RWPE2 (cell line): ENCODE measurements at regions not wholly inside any gene's neighbourhood (a gene's known extent, or its start where the extent isn't known, plus 50 kb on each side); places are given as distances from the start of the nearest gene placed in this dataset.
"Not testable (repeated sequence)": the region's sequence is repeated elsewhere in the genome, so short reads cannot be mapped to it uniquely, and the experiment has no call there.

Experiments
- ATAC-seq: fragments of 200-7000 bp; cut with Tn5 transposase; 3 replicates; pipeline ENCODE4 v1.9.1; 2021; ENCODE audit warnings: low read depth
- DNase-seq: peaks from one replicate; pipeline ENCODE4 v3.0.0-alpha.2; 2020; ENCODE audit warnings: low spot score
- H3K27ac ChIP-seq: fragments of 450-650 bp; 2 replicates; pipeline ENCODE4 v1.5.1; 2017; ENCODE audit warnings: mild to moderate bottlenecking; ENCODE audit not compliant: poor library complexity, severe bottlenecking
- H3K27me3 ChIP-seq: fragments of 250-450 bp; sonication (Bioruptor Pico); 2 replicates; pipeline ENCODE4 v1.5.1; 2021; ENCODE audit warnings: mild to moderate bottlenecking, moderate library complexity; ENCODE audit not compliant: insufficient read depth, poor library complexity, severe bottlenecking
- H3K36me3 ChIP-seq: fragments of 250-450 bp; sonication (Bioruptor Pico); 2 replicates; pipeline ENCODE4 v1.5.1; 2020; ENCODE audit warnings: low read depth, mild to moderate bottlenecking, moderate library complexity
- H3K4me1 ChIP-seq: fragments of 250-450 bp; sonication (Bioruptor Pico); 2 replicates; pipeline ENCODE4 v1.5.1; 2021; ENCODE audit warnings: mild to moderate bottlenecking, moderate library complexity; ENCODE audit not compliant: insufficient read depth, poor library complexity, severe bottlenecking
- H3K4me3 ChIP-seq: fragments of 250-450 bp; sonication (Bioruptor Pico); 2 replicates; pipeline ENCODE4 v1.5.1; 2021; ENCODE audit warnings: mild to moderate bottlenecking, moderate library complexity; ENCODE audit not compliant: severe bottlenecking
- H3K9me3 ChIP-seq: fragments of 250-450 bp; sonication (Bioruptor Pico); 2 replicates; pipeline ENCODE4 v1.5.1; 2021; ENCODE audit warnings: mild to moderate bottlenecking, moderate library complexity; ENCODE audit not compliant: severe bottlenecking
- TF ChIP-seq, protein P1 (sequence below): fragments of 450-650 bp; IDR thresholded peaks from one replicate; pipeline ENCODE4 v1.5.1; 2017; ENCODE audit warnings: mild to moderate bottlenecking, moderate library complexity; ENCODE audit not compliant: poor library complexity, severe bottlenecking

DNA sequence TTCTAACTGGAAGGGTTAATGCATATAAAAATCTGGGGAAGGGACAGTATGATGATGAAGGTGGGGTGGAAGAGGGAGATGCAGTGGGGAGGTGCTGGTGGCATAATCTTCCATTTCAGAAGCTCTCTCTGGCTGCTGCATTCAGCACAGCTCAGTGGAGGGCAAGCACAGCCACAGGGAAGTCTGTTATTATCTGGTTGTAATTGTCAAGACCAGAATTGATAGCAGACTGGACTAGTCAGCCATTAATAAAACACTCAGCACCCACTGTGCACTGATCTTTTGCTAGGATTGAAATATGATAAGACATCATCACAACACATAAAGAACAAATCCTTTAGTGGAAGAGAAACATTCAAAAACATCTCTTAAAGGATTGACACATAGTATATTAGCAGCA is 414.2 kb upstream of the LCORL start:
- Histone ChIP-seq H3K9me3 (no peaks in the 10 kb centered on the region), H3K27me3 (peaks cover 3% of the 10 kb centered on the region), H3K4me1 (no peaks in the 10 kb centered on the region), H3K36me3 (no peaks in the 10 kb centered on the region), H3K27ac (no peak overlapping the region), H3K4me3 (no peak overlapping the region)
- DNase-seq (no peak), ATAC-seq (no peak)
- TF ChIP-seq, protein P1, sequence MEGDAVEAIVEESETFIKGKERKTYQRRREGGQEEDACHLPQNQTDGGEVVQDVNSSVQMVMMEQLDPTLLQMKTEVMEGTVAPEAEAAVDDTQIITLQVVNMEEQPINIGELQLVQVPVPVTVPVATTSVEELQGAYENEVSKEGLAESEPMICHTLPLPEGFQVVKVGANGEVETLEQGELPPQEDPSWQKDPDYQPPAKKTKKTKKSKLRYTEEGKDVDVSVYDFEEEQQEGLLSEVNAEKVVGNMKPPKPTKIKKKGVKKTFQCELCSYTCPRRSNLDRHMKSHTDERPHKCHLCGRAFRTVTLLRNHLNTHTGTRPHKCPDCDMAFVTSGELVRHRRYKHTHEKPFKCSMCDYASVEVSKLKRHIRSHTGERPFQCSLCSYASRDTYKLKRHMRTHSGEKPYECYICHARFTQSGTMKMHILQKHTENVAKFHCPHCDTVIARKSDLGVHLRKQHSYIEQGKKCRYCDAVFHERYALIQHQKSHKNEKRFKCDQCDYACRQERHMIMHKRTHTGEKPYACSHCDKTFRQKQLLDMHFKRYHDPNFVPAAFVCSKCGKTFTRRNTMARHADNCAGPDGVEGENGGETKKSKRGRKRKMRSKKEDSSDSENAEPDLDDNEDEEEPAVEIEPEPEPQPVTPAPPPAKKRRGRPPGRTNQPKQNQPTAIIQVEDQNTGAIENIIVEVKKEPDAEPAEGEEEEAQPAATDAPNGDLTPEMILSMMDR: no peak

DNA sequence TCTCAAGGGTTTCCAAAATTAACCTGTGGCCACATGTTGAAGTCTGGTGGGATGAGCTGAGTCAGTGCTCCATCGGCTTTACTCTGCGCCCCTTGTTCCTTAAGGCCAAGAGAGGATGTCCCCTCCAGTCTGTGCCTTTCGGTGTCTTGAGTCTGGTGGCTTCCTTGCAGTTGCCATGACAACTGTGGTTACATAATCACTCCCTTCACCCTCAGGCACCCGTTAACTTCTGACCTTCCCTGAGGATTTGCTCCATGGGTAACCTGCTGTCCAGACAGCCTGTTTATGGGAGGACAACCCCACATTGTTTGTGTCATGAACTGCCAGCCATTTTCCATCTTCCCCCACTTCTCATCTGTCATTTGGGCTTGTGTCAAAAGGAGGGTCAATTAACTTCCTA is 401.1 kb upstream of the LCORL start:
- Histone ChIP-seq H3K4me3 (no peak overlapping the region), H3K27ac (no peak overlapping the region), H3K9me3 (no peaks in the 10 kb centered on the region), H3K36me3 (no peaks in the 10 kb centered on the region), H3K27me3 (no peaks in the 10 kb centered on the region), H3K4me1 (no peaks in the 10 kb centered on the region)
- ATAC-seq (no peak), DNase-seq (no peak)
- TF ChIP-seq, protein P1: no peak

DNA sequence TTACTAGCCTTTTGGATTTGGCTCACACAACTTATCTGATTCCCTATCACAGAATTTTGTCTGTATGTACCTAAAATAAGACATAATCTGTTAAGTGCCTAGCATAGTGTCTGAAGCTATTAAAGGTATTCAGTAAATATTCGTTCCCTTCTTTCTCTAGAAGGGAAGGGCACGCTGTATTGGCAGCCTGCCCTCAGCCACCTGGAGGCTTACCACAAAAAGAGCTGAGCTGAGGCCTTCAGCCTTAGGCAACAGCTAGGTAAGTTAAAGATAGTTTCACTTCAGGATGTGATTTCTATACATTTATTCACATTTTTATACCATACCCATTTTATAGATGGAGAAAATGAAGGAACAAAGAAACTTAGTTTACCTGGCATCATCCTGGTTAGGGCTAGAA is 400.0 kb upstream of the LCORL start:
- no peaks in the 10 kb centered on the region for H3K36me3 ChIP-seq
- H3K27ac ChIP-seq: no peak overlapping the region
- TF ChIP-seq, protein P1: no peak
- H3K4me1 ChIP-seq: no peaks in the 10 kb centered on the region
- DNase-seq (no peak), ATAC-seq (no peak)
- no peak overlapping the region for H3K4me3 ChIP-seq
- no peaks in the 10 kb centered on the region for H3K9me3 ChIP-seq
- no peaks in the 10 kb centered on the region for H3K27me3 ChIP-seq

DNA sequence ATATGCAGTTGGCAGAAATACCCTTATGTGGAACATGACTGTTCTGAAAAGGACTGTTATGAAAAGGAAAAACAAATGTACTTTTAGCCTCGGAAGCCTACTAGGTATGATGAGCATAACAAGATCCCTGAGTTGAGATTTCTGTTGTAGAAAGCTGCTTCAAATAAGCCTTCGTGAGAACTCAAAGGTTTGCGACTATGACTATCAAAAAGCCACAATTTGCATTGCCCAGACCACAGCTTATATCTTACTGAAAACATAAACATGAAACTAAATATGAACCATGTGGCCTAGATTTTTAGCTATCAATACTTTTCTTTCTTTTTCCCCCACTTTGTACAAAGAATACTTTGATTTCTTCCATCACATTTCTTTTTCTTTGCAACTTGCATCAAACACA is 398.2 kb upstream of the LCORL start:
- H3K27me3 ChIP-seq: no peaks in the 10 kb centered on the region
- ATAC-seq: no peak
- no peak overlapping the region for H3K27ac ChIP-seq
- no peaks in the 10 kb centered on the region for H3K36me3 ChIP-seq
- TF ChIP-seq, protein P1: no peak
- DNase-seq: no peak
- no peak overlapping the region for H3K4me3 ChIP-seq
- no peaks in the 10 kb centered on the region for H3K9me3 ChIP-seq
- H3K4me1 ChIP-seq: no peaks in the 10 kb centered on the region

DNA sequence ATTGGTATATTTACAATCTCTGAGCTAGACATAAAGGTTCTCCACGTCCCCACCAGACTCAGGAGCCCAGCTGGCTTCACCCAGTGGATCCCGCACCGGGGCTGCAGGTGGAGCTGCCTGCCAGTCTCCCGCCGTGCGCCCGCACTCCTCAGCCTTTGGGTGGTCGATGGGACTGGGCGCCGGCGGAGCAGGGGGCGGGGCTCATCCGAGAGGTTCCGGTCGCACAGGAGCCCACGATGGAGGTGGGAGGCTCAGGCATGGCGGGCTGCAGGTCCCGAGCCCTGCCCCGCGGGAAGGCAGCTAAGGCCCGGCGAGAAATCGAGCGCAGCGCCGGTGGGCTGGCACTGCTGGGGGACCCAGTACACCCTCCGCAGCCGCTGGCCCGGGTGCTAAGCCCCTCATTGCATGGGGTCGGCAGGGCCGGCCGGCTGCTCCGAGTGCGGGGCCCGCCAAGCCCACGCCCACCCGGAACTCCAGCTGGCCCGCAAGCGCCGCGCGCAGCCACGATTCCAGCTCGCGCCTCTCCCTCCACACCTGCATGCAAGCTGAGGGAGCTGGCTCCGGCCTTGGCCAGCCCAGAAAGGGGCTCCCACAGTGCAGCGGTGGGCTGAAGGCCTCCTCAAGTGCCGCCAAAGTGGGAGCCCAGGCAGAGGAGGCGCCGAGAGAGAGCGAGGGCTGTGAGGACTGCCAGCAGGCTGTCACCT is 396.8 kb upstream of the LCORL start:
- H3K9me3 ChIP-seq, H3K36me3 ChIP-seq, H3K4me3 ChIP-seq, H3K27ac ChIP-seq, H3K4me1 ChIP-seq, H3K27me3 ChIP-seq, DNase-seq, ATAC-seq: not testable (repeated sequence)

DNA sequence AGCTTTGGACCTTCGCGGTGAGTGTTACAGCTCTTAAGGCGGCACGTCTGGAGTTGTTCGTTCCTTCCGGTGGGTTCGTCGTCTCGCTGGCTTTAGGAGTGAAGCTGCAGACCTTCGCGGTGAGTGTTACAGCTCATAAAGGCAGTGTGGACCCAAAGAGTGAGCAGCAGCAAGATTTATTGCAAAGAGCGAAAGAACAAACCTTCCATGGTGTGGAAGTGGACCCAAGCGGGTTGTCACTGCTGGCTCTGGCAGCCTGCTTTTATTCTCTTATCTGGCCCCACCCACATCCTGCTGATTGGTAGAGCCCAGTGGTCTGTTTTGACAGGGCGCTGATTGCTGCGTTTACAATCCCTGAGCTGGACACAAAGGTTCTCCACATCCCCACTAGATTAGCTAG is 396.1 kb upstream of the LCORL start:
- H3K36me3 ChIP-seq, H3K27me3 ChIP-seq, H3K4me1 ChIP-seq, H3K27ac ChIP-seq, ATAC-seq, H3K4me3 ChIP-seq, H3K9me3 ChIP-seq, DNase-seq: not testable (repeated sequence)
